ENCODE measurements at regions not wholly inside any gene's neighbourhood (a gene's known extent, or its start where the extent isn't known, plus 50 kb on each side); places are given as distances from the start of the nearest gene placed in this dataset.

GRCh38 chr5:97737608-97738007 is 554.6 kb upstream of the RIOK2 start:
- Histone ChIP-seq H3K9ac (ENCODE audit: low read depth, low read length) (no peak overlapping the region), H3K27me3 (ENCODE audit: insufficient read depth, low read length) (no peaks in the 10 kb centered on the region), H3K4me1 (ENCODE audit: insufficient read depth, low read length) (no peaks in the 10 kb centered on the region), H3K9me3 (ENCODE audit: insufficient read depth, low read depth, low read length) (no peaks in the 10 kb centered on the region), H3K36me3 (ENCODE audit: insufficient read depth, low read depth, low read length) (no peaks in the 10 kb centered on the region), H3K4me3 (ENCODE audit: low read length) (no peak overlapping the region), H3K27ac (ENCODE audit: low read length) (no peak overlapping the region)

GRCh38 chr5:97745817-97746216 is 562.8 kb upstream of the RIOK2 start:
- Histone ChIP-seq H3K4me1 (ENCODE audit: insufficient read depth, low read length) (no peaks in the 10 kb centered on the region), H3K27me3 (ENCODE audit: insufficient read depth, low read length) (no peaks in the 10 kb centered on the region), H3K9me3 (ENCODE audit: insufficient read depth, low read depth, low read length) (no peaks in the 10 kb centered on the region), H3K27ac (ENCODE audit: low read length) (no peak overlapping the region), H3K36me3 (ENCODE audit: insufficient read depth, low read depth, low read length) (no peaks in the 10 kb centered on the region), H3K4me3 (ENCODE audit: low read length) (no peak overlapping the region), H3K9ac (ENCODE audit: low read depth, low read length) (no peak overlapping the region)

DNA sequence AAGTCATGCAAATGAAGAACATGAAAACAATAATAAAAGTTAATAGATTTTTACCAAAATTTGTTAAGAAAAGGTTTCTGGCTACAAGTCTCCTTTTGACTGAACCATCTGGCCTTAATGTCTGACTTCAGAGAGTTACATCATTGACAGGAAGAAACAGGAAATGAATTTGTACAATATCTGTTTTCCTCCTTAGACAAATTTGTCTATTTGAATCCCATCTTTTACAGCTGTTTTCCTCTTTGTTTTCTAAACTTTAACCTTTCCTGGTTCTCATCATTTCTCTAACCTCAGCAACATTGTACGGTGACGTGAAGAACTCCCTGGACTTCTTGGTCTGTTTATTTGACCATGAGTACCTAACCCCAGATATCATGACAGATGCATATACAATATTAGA is 567.5 kb upstream of the RIOK2 start:
- no peaks in the 10 kb centered on the region for H3K36me3 ChIP-seq (ENCODE audit: insufficient read depth, low read depth, low read length)
- no peak overlapping the region for H3K4me3 ChIP-seq (ENCODE audit: low read length)
- no peaks in the 10 kb centered on the region for H3K4me1 ChIP-seq (ENCODE audit: insufficient read depth, low read length)
- H3K9ac ChIP-seq (ENCODE audit: low read depth, low read length): no peak overlapping the region
- no peaks in the 10 kb centered on the region for H3K27me3 ChIP-seq (ENCODE audit: insufficient read depth, low read length)
- no peak overlapping the region for H3K27ac ChIP-seq (ENCODE audit: low read length)
- H3K9me3 ChIP-seq (ENCODE audit: insufficient read depth, low read depth, low read length): no peaks in the 10 kb centered on the region

GRCh38 chr5:97751540-97751939 is 568.5 kb upstream of the RIOK2 start:
- no peaks in the 10 kb centered on the region for H3K4me1 ChIP-seq (ENCODE audit: insufficient read depth, low read length)
- no peaks in the 10 kb centered on the region for H3K27me3 ChIP-seq (ENCODE audit: insufficient read depth, low read length)
- H3K36me3 ChIP-seq (ENCODE audit: insufficient read depth, low read depth, low read length): no peaks in the 10 kb centered on the region
- H3K27ac ChIP-seq (ENCODE audit: low read length): no peak overlapping the region
- no peak overlapping the region for H3K4me3 ChIP-seq (ENCODE audit: low read length)
- H3K9me3 ChIP-seq (ENCODE audit: insufficient read depth, low read depth, low read length): no peaks in the 10 kb centered on the region
- no peak overlapping the region for H3K9ac ChIP-seq (ENCODE audit: low read depth, low read length)

DNA sequence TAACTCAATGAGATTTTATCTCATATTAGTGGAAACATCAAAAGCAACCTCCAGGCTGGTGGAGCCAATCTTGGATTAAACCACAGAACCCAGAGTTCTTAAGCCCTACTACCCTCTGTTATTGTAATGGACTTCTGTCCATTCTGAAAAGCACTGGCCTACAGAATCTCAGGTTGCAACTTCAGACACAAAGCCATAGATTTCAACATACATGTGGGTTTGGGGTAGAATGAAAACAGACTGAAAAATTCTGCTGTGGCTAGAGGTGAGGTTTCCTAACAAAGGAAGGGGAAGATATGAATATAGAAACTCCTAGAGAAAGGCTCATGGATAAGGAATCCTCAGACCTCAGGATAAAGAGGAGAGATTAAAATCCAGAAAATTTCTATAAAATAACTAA is 569.8 kb upstream of the RIOK2 start:
- no peak overlapping the region for H3K27ac ChIP-seq (ENCODE audit: low read length)
- H3K9me3 ChIP-seq (ENCODE audit: insufficient read depth, low read depth, low read length): no peaks in the 10 kb centered on the region
- H3K36me3 ChIP-seq (ENCODE audit: insufficient read depth, low read depth, low read length): no peaks in the 10 kb centered on the region
- H3K4me3 ChIP-seq (ENCODE audit: low read length): no peak overlapping the region
- no peaks in the 10 kb centered on the region for H3K27me3 ChIP-seq (ENCODE audit: insufficient read depth, low read length)
- H3K9ac ChIP-seq (ENCODE audit: low read depth, low read length): no peak overlapping the region
- no peaks in the 10 kb centered on the region for H3K4me1 ChIP-seq (ENCODE audit: insufficient read depth, low read length)

DNA sequence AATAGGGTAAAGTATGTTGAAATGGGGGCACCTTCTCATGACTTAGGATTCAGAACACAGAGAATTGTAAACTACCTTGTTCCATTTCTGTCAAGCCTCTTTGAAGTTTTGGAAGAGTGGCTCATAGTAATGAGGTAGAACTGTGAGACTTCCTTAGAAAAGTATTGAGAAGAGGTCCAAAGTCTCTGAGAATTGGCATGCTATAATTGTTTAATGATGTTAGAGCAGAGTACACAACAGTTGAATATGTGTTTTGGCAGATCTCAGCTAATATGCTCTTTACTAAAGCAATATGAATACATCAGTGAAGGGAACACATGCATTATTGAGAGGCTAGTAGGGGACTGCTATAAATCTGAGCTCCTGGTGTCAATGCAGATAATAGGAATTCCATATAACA is 579.4 kb upstream of the RIOK2 start:
- Histone ChIP-seq H3K36me3 (ENCODE audit: insufficient read depth, low read depth, low read length) (no peaks in the 10 kb centered on the region), H3K9ac (ENCODE audit: low read depth, low read length) (no peak overlapping the region), H3K9me3 (ENCODE audit: insufficient read depth, low read depth, low read length) (no peaks in the 10 kb centered on the region), H3K27ac (ENCODE audit: low read length) (no peak overlapping the region), H3K27me3 (ENCODE audit: insufficient read depth, low read length) (no peaks in the 10 kb centered on the region), H3K4me1 (ENCODE audit: insufficient read depth, low read length) (no peaks in the 10 kb centered on the region), H3K4me3 (ENCODE audit: low read length) (no peak overlapping the region)

GRCh38 chr5:97764700-97765099 is 581.7 kb upstream of the RIOK2 start:
- Histone ChIP-seq H3K9me3 (ENCODE audit: insufficient read depth, low read depth, low read length) (no peaks in the 10 kb centered on the region), H3K27me3 (ENCODE audit: insufficient read depth, low read length) (no peaks in the 10 kb centered on the region), H3K9ac (ENCODE audit: low read depth, low read length) (no peak overlapping the region), H3K4me1 (ENCODE audit: insufficient read depth, low read length) (no peaks in the 10 kb centered on the region), H3K4me3 (ENCODE audit: low read length) (no peak overlapping the region), H3K27ac (ENCODE audit: low read length) (no peak overlapping the region), H3K36me3 (ENCODE audit: insufficient read depth, low read depth, low read length) (no peaks in the 10 kb centered on the region)

- H3K27me3 ChIP-seq (ENCODE audit: insufficient read depth, low read length): no peaks in the 10 kb centered on the region
- no peaks in the 10 kb centered on the region for H3K4me1 ChIP-seq (ENCODE audit: insufficient read depth, low read length)
- no peak overlapping the region for H3K9ac ChIP-seq (ENCODE audit: low read depth, low read length)
- no peaks in the 10 kb centered on the region for H3K36me3 ChIP-seq (ENCODE audit: insufficient read depth, low read depth, low read length)
- no peak overlapping the region for H3K27ac ChIP-seq (ENCODE audit: low read length)
- H3K4me3 ChIP-seq (ENCODE audit: low read length): no peak overlapping the region
- H3K9me3 ChIP-seq (ENCODE audit: insufficient read depth, low read depth, low read length): peaks cover 9% of the 10 kb centered on the region
Observed at GRCh38 chr5:97778451-97778850, 595.4 kb upstream of the RIOK2 start.

- no peaks in the 10 kb centered on the region for H3K27me3 ChIP-seq (ENCODE audit: insufficient read depth, low read length)
Observed at GRCh38 chr5:97788369-97788768, 605.3 kb upstream of the RIOK2 start.

DNA sequence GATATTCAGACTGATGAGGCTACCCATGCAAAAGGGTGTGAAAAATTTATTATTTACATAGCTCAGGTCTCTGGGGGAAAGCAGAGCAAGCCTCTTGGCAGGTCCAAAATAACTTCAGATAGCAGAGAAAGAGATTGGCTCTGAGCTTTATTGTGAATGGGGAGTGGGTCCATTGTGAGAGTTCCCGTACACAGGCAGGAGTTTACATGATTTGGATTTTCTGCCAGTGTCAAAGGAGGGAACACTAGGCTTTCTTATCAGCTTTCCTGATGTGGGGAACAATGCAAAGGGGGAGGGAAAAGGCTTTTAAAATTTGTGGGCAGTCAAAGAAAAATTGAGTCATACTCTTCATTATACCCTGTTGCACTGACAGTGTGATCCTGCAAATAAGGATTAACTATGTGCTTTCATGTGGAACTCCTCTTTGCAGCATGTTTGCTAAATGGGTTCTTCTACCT is 615.0 kb upstream of the RIOK2 start:
- H3K27ac ChIP-seq (ENCODE audit: low read length): no peak overlapping the region
- H3K4me1 ChIP-seq (ENCODE audit: insufficient read depth, low read length): no peaks in the 10 kb centered on the region
- no peaks in the 10 kb centered on the region for H3K27me3 ChIP-seq (ENCODE audit: insufficient read depth, low read length)
- H3K4me3 ChIP-seq (ENCODE audit: low read length): no peak overlapping the region
- H3K9me3 ChIP-seq (ENCODE audit: insufficient read depth, low read depth, low read length): peaks cover 6% of the 10 kb centered on the region; the same call in 1 of the 2 replicates
- H3K9ac ChIP-seq (ENCODE audit: low read depth, low read length): no peak overlapping the region
- no peaks in the 10 kb centered on the region for H3K36me3 ChIP-seq (ENCODE audit: insufficient read depth, low read depth, low read length)

More at GRCh38 chr5:97788369-97788768, 605.3 kb upstream of the RIOK2 start:
- no peaks in the 10 kb centered on the region for H3K4me1 ChIP-seq (ENCODE audit: insufficient read depth, low read length)
- H3K9me3 ChIP-seq (ENCODE audit: insufficient read depth, low read depth, low read length): peaks cover under 1% of the 10 kb centered on the region; the same call in 1 of the 2 replicates
- no peak overlapping the region for H3K9ac ChIP-seq (ENCODE audit: low read depth, low read length)
- no peaks in the 10 kb centered on the region for H3K36me3 ChIP-seq (ENCODE audit: insufficient read depth, low read depth, low read length)
- H3K27ac ChIP-seq (ENCODE audit: low read length): no peak overlapping the region
- H3K4me3 ChIP-seq (ENCODE audit: low read length): no peak overlapping the region

DNA sequence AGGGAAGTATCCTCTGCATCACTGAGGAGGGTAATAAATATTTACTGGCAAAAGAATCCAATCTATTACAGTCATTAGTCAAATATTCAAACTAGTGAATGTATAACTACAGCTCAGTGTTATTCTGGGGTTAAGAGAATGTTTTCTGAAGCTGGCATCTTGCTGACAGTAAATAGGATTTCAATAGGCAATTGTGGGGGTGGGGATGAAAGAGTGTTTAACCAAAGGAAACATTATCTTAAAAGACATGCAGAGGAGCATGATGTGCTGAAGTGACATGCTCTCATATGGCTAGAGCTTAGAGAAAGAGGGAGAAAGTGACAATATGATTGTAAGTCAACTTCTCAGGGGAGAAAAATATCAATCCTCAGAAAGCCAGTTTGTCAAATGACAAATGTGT is 618.4 kb upstream of the RIOK2 start:
- Histone ChIP-seq H3K9ac (ENCODE audit: low read depth, low read length) (no peak overlapping the region), H3K27ac (ENCODE audit: low read length) (no peak overlapping the region), H3K9me3 (ENCODE audit: insufficient read depth, low read depth, low read length) (peaks cover 23% of the 10 kb centered on the region), H3K36me3 (ENCODE audit: insufficient read depth, low read depth, low read length) (no peaks in the 10 kb centered on the region), H3K27me3 (ENCODE audit: insufficient read depth, low read length) (no peaks in the 10 kb centered on the region), H3K4me3 (ENCODE audit: low read length) (no peak overlapping the region), H3K4me1 (ENCODE audit: insufficient read depth, low read length) (no peaks in the 10 kb centered on the region)

GRCh38 chr5:97820138-97820537 is 637.1 kb upstream of the RIOK2 start:
- Histone ChIP-seq H3K36me3 (ENCODE audit: insufficient read depth, low read depth, low read length) (no peaks in the 10 kb centered on the region), H3K4me3 (ENCODE audit: low read length) (no peak overlapping the region), H3K27me3 (ENCODE audit: insufficient read depth, low read length) (no peaks in the 10 kb centered on the region), H3K4me1 (ENCODE audit: insufficient read depth, low read length) (no peaks in the 10 kb centered on the region), H3K9ac (ENCODE audit: low read depth, low read length) (no peak overlapping the region), H3K27ac (ENCODE audit: low read length) (no peak overlapping the region), H3K9me3 (ENCODE audit: insufficient read depth, low read depth, low read length) (peaks cover 12% of the 10 kb centered on the region; the same call in 1 of the 2 replicates)
